ENCODE measurements at regions not wholly inside any gene's neighbourhood (a gene's known extent, or its start where the extent isn't known, plus 50 kb on each side); places are given as distances from the start of the nearest gene placed in this dataset.

GRCh38 chr3:194196876-194197275, 60.9 kb downstream of the HES1 start:
- TF ChIP-seq CTCF (IDR thresholded peaks at IDR 0.05 in 8 of 11, conservative IDR thresholded peaks at IDR 0.05 in 3 of 11) (no peak), POLR2A (IDR thresholded peaks at IDR 0.05) (no peak)

Data from spleen (tissue), 7 donors.